ENCODE measurements at regions not wholly inside any gene's neighbourhood (a gene's known extent, or its start where the extent isn't known, plus 50 kb on each side); places are given as distances from the start of the nearest gene placed in this dataset.

- DNase-seq: no peak
Observed at GRCh38 chr5:105956456-105957196, 1714.1 kb downstream of the EFNA5 start.

- DNase-seq: no peak
Observed at GRCh38 chr5:105954341-105954740, 1716.4 kb downstream of the EFNA5 start.

GRCh38 chr5:105953616-105954015 lies 1717.1 kb downstream of the EFNA5 start:
- DNase-seq: no peak

GRCh38 chr5:105952875-105953274 lies 1717.9 kb downstream of the EFNA5 start:
- DNase-seq: no peak

GRCh38 chr5:105947461-105947860 lies 1723.3 kb downstream of the EFNA5 start:
- no peak for DNase-seq

- no peak for DNase-seq
Observed at GRCh38 chr5:105945203-105945972, 1725.3 kb downstream of the EFNA5 start.

GRCh38 chr5:105940181-105940580 lies 1730.6 kb downstream of the EFNA5 start:
- no peak for DNase-seq

GRCh38 chr5:105934171-105934570 lies 1736.6 kb downstream of the EFNA5 start:
- DNase-seq: no peak

- no peak for DNase-seq
Observed at GRCh38 chr5:105931881-105932421, 1738.8 kb downstream of the EFNA5 start.

GRCh38 chr5:105929858-105930257 lies 1740.9 kb downstream of the EFNA5 start:
- DNase-seq: no peak

- DNase-seq: no peak
Observed at GRCh38 chr5:105924366-105924765, 1746.4 kb downstream of the EFNA5 start.

- no peak for DNase-seq
Observed at GRCh38 chr5:105922574-105922973, 1748.2 kb downstream of the EFNA5 start.

GRCh38 chr5:105922080-105922479 lies 1748.7 kb downstream of the EFNA5 start:
- no peak for DNase-seq

- DNase-seq: no peak
Observed at GRCh38 chr5:105917189-105917588, 1753.5 kb downstream of the EFNA5 start.

GRCh38 chr5:105907016-105907415 lies 1763.7 kb downstream of the EFNA5 start:
- DNase-seq: no peak

GRCh38 chr5:105905392-105905791 lies 1765.3 kb downstream of the EFNA5 start:
- no peak for DNase-seq

- no peak for DNase-seq
Observed at GRCh38 chr5:105903069-105903468, 1767.7 kb downstream of the EFNA5 start.

GRCh38 chr5:105899726-105900125 lies 1771.0 kb downstream of the EFNA5 start:
- no peak for DNase-seq

GRCh38 chr5:105898183-105898582 lies 1772.6 kb downstream of the EFNA5 start:
- no peak for DNase-seq

GRCh38 chr5:105885266-105885665 lies 1785.5 kb downstream of the EFNA5 start:
- no peak for DNase-seq

- DNase-seq: no peak
Observed at GRCh38 chr5:105882956-105883481, 1787.7 kb downstream of the EFNA5 start.

- no peak for DNase-seq
Observed at GRCh38 chr5:105878402-105878801, 1792.3 kb downstream of the EFNA5 start.

- DNase-seq: no peak
Observed at GRCh38 chr5:105877592-105877991, 1793.1 kb downstream of the EFNA5 start.

GRCh38 chr5:105874316-105874715 lies 1796.4 kb downstream of the EFNA5 start:
- no peak for DNase-seq

All from central memory CD4-positive, alpha-beta T cell (primary cell).